ENCODE measurements at regions not wholly inside any gene's neighbourhood (a gene's known extent, or its start where the extent isn't known, plus 50 kb on each side); places are given as distances from the start of the nearest gene placed in this dataset.

DNA sequence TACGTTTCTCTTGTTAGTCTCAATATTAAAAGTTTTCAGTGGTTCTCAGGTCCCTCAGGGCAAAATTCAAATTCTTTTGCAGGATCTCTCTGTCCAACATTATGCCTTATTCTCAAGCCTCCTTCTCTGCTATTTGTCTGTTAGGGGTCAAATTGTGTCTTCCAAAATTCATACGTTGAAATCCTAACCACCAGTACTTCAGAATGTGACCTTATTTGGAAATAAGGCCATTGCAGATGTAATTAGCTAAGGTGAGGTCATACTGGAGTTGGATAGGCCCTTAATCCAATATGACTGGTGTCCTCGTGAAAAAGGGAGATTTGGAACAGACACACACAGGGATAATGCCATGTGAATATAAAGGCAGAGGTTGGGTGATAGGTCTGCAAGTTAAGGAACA lies 64.1 kb upstream of the ADGRF1 start:
- TF ChIP-seq HDGF (IDR thresholded peaks at IDR 0.05; ENCODE audit: borderline replicate concordance) (no peak), FOXK2 (IDR thresholded peaks at IDR 0.05) (no peak), BHLHE40 (IDR thresholded peaks at IDR 0.05; ENCODE audit: borderline replicate concordance) (no peak), L3MBTL2 (conservative IDR thresholded peaks at IDR 0.05) (no peak), TARDBP (IDR thresholded peaks at IDR 0.05) (no peak), FOXA1 (IDR thresholded peaks at IDR 0.05) (no peak), FOXM1 (IDR thresholded peaks at IDR 0.05; ENCODE audit: borderline replicate concordance) (no peak)

Data from HEK293T (cell line).